ENCODE measurements at regions not wholly inside any gene's neighbourhood (a gene's known extent, or its start where the extent isn't known, plus 50 kb on each side); places are given as distances from the start of the nearest gene placed in this dataset.

DNA sequence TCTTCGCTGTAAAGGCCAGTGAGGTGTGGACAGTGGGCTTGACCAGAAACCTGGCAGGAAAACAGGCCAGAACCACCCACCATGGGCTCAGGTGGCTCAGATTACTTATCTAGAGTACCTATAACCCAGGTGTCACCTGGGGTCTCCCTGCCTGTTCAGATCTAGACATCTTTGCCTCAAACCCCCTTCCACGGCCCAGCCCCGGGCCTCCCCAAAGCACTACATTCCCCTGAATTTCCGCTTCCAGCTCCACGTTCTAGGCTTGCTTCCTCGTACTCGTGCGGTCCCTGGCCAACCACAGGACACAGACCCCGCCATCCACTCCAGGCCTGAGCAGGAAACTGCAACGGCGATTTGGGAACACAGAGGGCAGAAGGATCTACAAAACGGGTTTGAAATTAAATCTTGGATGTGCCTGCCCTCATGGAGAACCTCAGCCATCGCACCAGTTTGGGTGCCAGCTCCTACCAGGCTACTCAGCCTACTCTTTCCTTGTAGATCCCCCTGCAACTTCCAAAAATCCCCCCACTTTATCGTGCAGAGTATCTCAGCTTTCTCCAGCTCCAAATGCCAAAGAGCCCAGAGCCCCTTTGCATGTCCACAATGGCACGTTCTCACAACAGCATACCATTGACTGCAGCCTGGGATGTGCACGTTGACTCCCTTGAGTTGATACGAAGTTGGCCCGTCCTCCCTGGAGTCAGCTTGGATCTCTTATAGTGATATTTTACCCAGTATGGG, 62.7 kb upstream of the CACUL1 start:
- Histone ChIP-seq H3K9me3 (ENCODE audit: severe bottlenecking) (no peaks in the 10 kb centered on the region), H3K4me3 (ENCODE audit: severe bottlenecking) (no peak overlapping the region), H3K27ac (ENCODE audit: poor library complexity, severe bottlenecking) (no peak overlapping the region), H3K36me3 (ENCODE audit: low read depth) (no peaks in the 10 kb centered on the region), H3K27me3 (ENCODE audit: insufficient read depth, poor library complexity, severe bottlenecking) (no peaks in the 10 kb centered on the region), H3K4me1 (ENCODE audit: insufficient read depth, poor library complexity, severe bottlenecking) (no peaks in the 10 kb centered on the region)
- ATAC-seq (ENCODE audit: low read depth): no peak
- DNase-seq (ENCODE audit: low spot score): no peak
- TF ChIP-seq, protein P1, sequence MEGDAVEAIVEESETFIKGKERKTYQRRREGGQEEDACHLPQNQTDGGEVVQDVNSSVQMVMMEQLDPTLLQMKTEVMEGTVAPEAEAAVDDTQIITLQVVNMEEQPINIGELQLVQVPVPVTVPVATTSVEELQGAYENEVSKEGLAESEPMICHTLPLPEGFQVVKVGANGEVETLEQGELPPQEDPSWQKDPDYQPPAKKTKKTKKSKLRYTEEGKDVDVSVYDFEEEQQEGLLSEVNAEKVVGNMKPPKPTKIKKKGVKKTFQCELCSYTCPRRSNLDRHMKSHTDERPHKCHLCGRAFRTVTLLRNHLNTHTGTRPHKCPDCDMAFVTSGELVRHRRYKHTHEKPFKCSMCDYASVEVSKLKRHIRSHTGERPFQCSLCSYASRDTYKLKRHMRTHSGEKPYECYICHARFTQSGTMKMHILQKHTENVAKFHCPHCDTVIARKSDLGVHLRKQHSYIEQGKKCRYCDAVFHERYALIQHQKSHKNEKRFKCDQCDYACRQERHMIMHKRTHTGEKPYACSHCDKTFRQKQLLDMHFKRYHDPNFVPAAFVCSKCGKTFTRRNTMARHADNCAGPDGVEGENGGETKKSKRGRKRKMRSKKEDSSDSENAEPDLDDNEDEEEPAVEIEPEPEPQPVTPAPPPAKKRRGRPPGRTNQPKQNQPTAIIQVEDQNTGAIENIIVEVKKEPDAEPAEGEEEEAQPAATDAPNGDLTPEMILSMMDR (IDR thresholded peaks at IDR 0.05; ENCODE audit: poor library complexity, severe bottlenecking): no peak

DNA sequence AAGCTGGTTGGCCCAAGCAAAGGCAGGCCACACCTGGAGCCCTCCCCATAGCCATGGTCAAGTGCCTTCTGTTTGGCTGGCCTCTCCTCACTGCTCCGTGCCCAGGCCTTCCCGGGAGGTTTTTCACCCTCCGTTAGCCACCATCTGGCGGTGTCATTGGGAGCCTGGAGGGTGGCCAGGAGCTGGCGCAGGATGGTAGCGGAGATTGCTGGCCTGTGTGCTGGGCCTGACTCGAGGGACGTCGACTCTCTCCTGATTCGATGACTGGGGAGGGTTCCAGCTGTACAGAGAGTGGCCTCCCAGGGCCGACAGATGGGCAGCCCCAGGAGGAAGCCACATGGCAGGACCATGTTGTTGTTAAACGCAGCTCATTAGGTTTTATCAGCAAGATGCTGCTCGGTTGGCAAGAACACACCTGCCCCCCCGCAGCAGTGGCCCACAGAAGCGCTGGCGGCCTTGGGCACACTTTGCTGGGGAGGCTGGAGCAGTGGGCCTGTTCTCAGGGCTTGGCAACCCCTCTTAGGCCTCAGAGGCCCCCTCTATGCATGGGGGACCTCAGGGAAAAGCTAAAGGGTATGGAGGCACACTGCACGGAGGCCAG, 64.0 kb upstream of the CACUL1 start:
- H3K4me3 ChIP-seq (ENCODE audit: severe bottlenecking): no peak overlapping the region
- H3K27me3 ChIP-seq (ENCODE audit: insufficient read depth, poor library complexity, severe bottlenecking): no peaks in the 10 kb centered on the region
- no peaks in the 10 kb centered on the region for H3K9me3 ChIP-seq (ENCODE audit: severe bottlenecking)
- no peak for DNase-seq (ENCODE audit: low spot score)
- no peak overlapping the region for H3K27ac ChIP-seq (ENCODE audit: poor library complexity, severe bottlenecking)
- no peak for ATAC-seq (ENCODE audit: low read depth)
- H3K36me3 ChIP-seq (ENCODE audit: low read depth): no peaks in the 10 kb centered on the region
- no peaks in the 10 kb centered on the region for H3K4me1 ChIP-seq (ENCODE audit: insufficient read depth, poor library complexity, severe bottlenecking)
- TF ChIP-seq, protein P1 (IDR thresholded peaks at IDR 0.05; ENCODE audit: poor library complexity, severe bottlenecking): no peak

DNA sequence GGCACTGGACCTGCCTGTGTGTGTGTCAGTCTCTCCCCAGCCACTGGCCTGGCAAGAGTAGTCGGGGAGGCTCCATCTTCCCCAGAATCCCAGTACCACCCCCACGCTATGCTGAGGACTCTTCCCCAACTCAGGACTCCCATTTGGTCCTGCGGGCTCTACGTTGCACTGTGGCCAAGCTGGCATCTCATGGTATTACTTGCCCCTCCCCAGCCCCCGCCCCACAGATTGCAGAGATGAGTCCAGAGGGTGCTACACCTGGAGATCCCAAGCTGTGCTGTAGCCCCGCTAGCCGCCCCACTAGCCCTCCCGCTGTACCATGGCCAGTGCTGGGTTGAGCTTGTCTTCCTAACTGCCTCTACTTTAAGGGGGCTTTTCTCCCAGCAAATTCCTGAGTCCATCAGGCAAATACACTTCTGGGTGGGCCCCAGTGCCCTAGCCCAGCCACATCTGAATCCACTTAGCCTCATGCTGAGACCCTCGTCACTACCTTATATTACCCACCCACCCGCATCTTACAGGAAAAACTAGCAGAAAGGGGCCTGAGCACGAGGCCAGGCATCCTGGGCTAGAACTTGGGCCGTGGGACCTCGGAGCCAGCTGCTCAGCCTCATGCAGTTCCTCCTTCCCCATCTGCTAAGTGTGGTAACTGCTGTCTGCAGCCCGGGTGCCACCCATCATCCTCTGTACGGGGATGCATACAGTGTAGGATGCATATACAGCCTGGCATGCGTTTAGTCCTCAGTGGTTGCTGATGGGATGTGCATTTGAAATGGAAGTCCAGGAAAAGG, 65.8 kb upstream of the CACUL1 start:
- TF ChIP-seq, protein P1 (IDR thresholded peaks at IDR 0.05; ENCODE audit: poor library complexity, severe bottlenecking): no peak
- H3K36me3 ChIP-seq (ENCODE audit: low read depth): no peaks in the 10 kb centered on the region
- no peak for ATAC-seq (ENCODE audit: low read depth)
- no peaks in the 10 kb centered on the region for H3K4me1 ChIP-seq (ENCODE audit: insufficient read depth, poor library complexity, severe bottlenecking)
- H3K27ac ChIP-seq (ENCODE audit: poor library complexity, severe bottlenecking): no peak overlapping the region
- H3K27me3 ChIP-seq (ENCODE audit: insufficient read depth, poor library complexity, severe bottlenecking): no peaks in the 10 kb centered on the region
- H3K4me3 ChIP-seq (ENCODE audit: severe bottlenecking): no peak overlapping the region
- H3K9me3 ChIP-seq (ENCODE audit: severe bottlenecking): no peaks in the 10 kb centered on the region
- no peak for DNase-seq (ENCODE audit: low spot score)

DNA sequence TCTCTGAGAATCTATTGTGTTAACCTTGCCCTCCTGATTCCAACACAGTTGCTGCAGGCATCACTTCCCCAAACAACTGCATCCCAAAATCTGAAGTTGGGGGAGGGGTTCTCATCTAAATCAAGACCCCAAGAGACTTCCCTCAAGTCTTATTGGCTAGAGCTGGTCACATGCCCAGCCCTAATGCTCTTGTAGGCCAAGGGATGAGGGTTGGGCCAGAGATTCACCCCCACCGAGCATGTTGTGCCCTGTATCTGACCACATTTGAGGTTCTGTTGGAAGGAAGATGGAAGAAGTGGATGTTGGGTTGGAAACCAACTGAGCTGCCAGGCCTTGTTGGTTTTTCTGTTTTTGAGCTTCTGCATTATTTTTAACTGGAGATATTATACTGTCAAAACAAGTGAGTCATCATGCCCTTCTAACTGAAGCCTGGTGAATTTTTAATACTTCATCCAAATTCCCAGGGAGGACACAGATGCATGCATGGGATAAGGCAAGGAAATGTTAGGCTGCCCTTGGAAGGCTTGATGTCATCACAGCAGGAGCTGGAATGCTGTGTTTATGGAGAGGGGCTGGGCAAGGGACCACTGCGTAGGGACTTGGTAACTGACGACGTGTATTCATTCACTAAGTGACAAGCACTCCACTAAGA, 68.6 kb upstream of the CACUL1 start:
- Histone ChIP-seq H3K9me3 (ENCODE audit: severe bottlenecking) (no peaks in the 10 kb centered on the region), H3K27ac (ENCODE audit: poor library complexity, severe bottlenecking) (no peak overlapping the region), H3K27me3 (ENCODE audit: insufficient read depth, poor library complexity, severe bottlenecking) (no peaks in the 10 kb centered on the region), H3K4me3 (ENCODE audit: severe bottlenecking) (no peak overlapping the region), H3K36me3 (ENCODE audit: low read depth) (no peaks in the 10 kb centered on the region), H3K4me1 (ENCODE audit: insufficient read depth, poor library complexity, severe bottlenecking) (no peaks in the 10 kb centered on the region)
- DNase-seq (ENCODE audit: low spot score) (no peak), ATAC-seq (ENCODE audit: low read depth) (no peak)
- TF ChIP-seq, protein P1 (IDR thresholded peaks at IDR 0.05; ENCODE audit: poor library complexity, severe bottlenecking): no peak

All from RWPE2 (cell line).